WTC11 (cell line): ENCODE measurements at regions not wholly inside any gene's neighbourhood (a gene's known extent, or its start where the extent isn't known, plus 50 kb on each side); places are given as distances from the start of the nearest gene placed in this dataset.

Source experiments
- ATAC-seq: fragments of 200-7000 bp; cut with Tn5 transposase; 2 replicates; pipeline ENCODE4 v1.10.0; 2021; ENCODE audit warnings: mild to moderate bottlenecking, moderate library complexity
- CTCF ChIA-PET: fragments of 300-600 bp; sonication (Branson Sonifier 250); formaldehyde crosslinking; loops from one replicate; lab custom pipeline; 2021; ENCODE audit warnings: antibody characterized with exemption; lab: Charles Lee
- POLR2A ChIA-PET: fragments of 350-600 bp; sonication (Branson Sonifier 250); formaldehyde crosslinking; loops from one replicate; lab custom pipeline; 2021; ENCODE audit warnings: antibody characterized with exemption; lab: Charles Lee
- DNase-seq: peaks from one replicate; pipeline ENCODE4 v3.0.0; 2021; ENCODE audit warnings: low spot score
- H3K27ac Mint-ChIP-seq: 2 replicates; pipeline ENCODE4 v1.8.0; 2021; ENCODE audit warnings: mixed read lengths
- H3K27me3 Mint-ChIP-seq: 2 replicates; pipeline ENCODE4 v1.8.0; 2021; ENCODE audit warnings: low read depth, mild to moderate bottlenecking, moderate library complexity, mixed read lengths
- H3K36me3 Mint-ChIP-seq: 2 replicates; pipeline ENCODE4 v1.8.0; 2021; ENCODE audit warnings: mixed read lengths
- H3K4me1 Mint-ChIP-seq: 2 replicates; pipeline ENCODE4 v1.8.0; 2022; ENCODE audit warnings: mixed read lengths
- H3K4me3 Mint-ChIP-seq: 2 replicates; pipeline ENCODE4 v1.8.0; 2021; ENCODE audit warnings: mild to moderate bottlenecking, moderate library complexity, mixed read lengths
- H3K9me3 Mint-ChIP-seq: 2 replicates; pipeline ENCODE4 v1.8.0; 2021; ENCODE audit warnings: mixed read lengths
- AFF4 ChIP-seq: sonication (generic); formaldehyde crosslinking; IDR thresholded peaks from 2 replicates; pipeline ENCODE4 v1.8.1; 2023; ENCODE audit warnings: mild to moderate bottlenecking, missing genetic modification reagents, borderline replicate concordance
- EMX1 ChIP-seq: fragments of 250-450 bp; sonication (Bioruptor Pico); IDR thresholded peaks from 2 replicates; pipeline ENCODE4 v1.8.0; 2021; ENCODE audit warnings: mild to moderate bottlenecking
- ESRRA ChIP-seq: sonication (generic); formaldehyde crosslinking; IDR thresholded peaks from 2 replicates; pipeline ENCODE4 v1.8.1; 2022; ENCODE audit warnings: mild to moderate bottlenecking, missing genetic modification reagents, borderline replicate concordance
- FOXK1 ChIP-seq: sonication (generic); formaldehyde crosslinking; IDR thresholded peaks from 2 replicates; pipeline ENCODE4 v1.8.0; 2022; ENCODE audit warnings: mild to moderate bottlenecking, moderate library complexity, missing genetic modification reagents
- GABPB1 ChIP-seq: sonication (generic); formaldehyde crosslinking; IDR thresholded peaks from 2 replicates; pipeline ENCODE4 v1.8.1; 2023; ENCODE audit warnings: mild to moderate bottlenecking, missing genetic modification reagents
- IRF1 ChIP-seq: sonication (generic); formaldehyde crosslinking; IDR thresholded peaks from 2 replicates; pipeline ENCODE4 v1.8.0; 2023; ENCODE audit warnings: missing genetic modification reagents
- IRF2 ChIP-seq: sonication (generic); formaldehyde crosslinking; IDR thresholded peaks from 2 replicates; pipeline ENCODE4 v1.8.0; 2022; ENCODE audit warnings: low read depth, missing genetic modification reagents, borderline replicate concordance
- JUN ChIP-seq: sonication (generic); formaldehyde crosslinking; IDR thresholded peaks from 2 replicates; pipeline ENCODE4 v1.8.0; 2023; ENCODE audit warnings: mild to moderate bottlenecking, missing genetic modification reagents
- MLX ChIP-seq: sonication (generic); formaldehyde crosslinking; IDR thresholded peaks from 2 replicates; pipeline ENCODE4 v1.8.1; 2023; ENCODE audit warnings: mild to moderate bottlenecking, missing genetic modification reagents, moderate library complexity
- NFE2L1 ChIP-seq: sonication (generic); formaldehyde crosslinking; IDR thresholded peaks from 2 replicates; pipeline ENCODE4 v1.8.1; 2023; ENCODE audit warnings: missing genetic modification reagents
- OVOL2 ChIP-seq: fragments of 250-450 bp; sonication (Bioruptor Pico); IDR thresholded peaks from 2 replicates; pipeline ENCODE4 v1.9.0; 2021; ENCODE audit warnings: mild to moderate bottlenecking, borderline replicate concordance
- PRRX2 ChIP-seq: fragments of 250-450 bp; sonication (Bioruptor Pico); IDR thresholded peaks from 2 replicates; pipeline ENCODE4 v1.8.0; 2021; ENCODE audit warnings: mild to moderate bottlenecking
- SOX15 ChIP-seq: fragments of 250-450 bp; sonication (Bioruptor Pico); IDR thresholded peaks from 2 replicates; pipeline ENCODE4 v1.9.0; 2021; ENCODE audit warnings: mild to moderate bottlenecking
- TEAD1 ChIP-seq: sonication (generic); formaldehyde crosslinking; IDR thresholded peaks from 2 replicates; pipeline ENCODE4 v1.8.0; 2022; ENCODE audit warnings: mild to moderate bottlenecking, missing genetic modification reagents
- TEAD4 ChIP-seq: sonication (generic); formaldehyde crosslinking; IDR thresholded peaks from 2 replicates; pipeline ENCODE4 v1.8.0; 2022; ENCODE audit warnings: mild to moderate bottlenecking, missing genetic modification reagents
- TP53 ChIP-seq: sonication (generic); formaldehyde crosslinking; IDR thresholded peaks from 2 replicates; pipeline ENCODE4 v1.8.1; 2023; ENCODE audit warnings: mild to moderate bottlenecking, missing genetic modification reagents
- ZNF121 ChIP-seq: sonication (generic); formaldehyde crosslinking; IDR thresholded peaks from 2 replicates; pipeline ENCODE4 v1.8.0; 2023; ENCODE audit warnings: missing genetic modification reagents
- ZNF219 ChIP-seq: sonication (generic); formaldehyde crosslinking; IDR thresholded peaks from 2 replicates; pipeline ENCODE4 v1.8.0; 2023; ENCODE audit warnings: missing genetic modification reagents, mild to moderate bottlenecking, borderline replicate concordance
- ZNF281 ChIP-seq: sonication (generic); formaldehyde crosslinking; IDR thresholded peaks from 2 replicates; pipeline ENCODE4 v1.8.0; 2023; ENCODE audit warnings: mild to moderate bottlenecking, missing genetic modification reagents
- ZNF317 ChIP-seq: sonication (generic); formaldehyde crosslinking; IDR thresholded peaks from 2 replicates; pipeline ENCODE4 v1.8.1; 2023; ENCODE audit warnings: low read depth, mild to moderate bottlenecking, moderate library complexity, missing genetic modification reagents, borderline replicate concordance
- ZNF396 ChIP-seq: fragments of 250-450 bp; sonication (Bioruptor Pico); IDR thresholded peaks from 2 replicates; pipeline ENCODE4 v1.8.0; 2021; ENCODE audit warnings: mild to moderate bottlenecking, moderate library complexity, borderline replicate concordance
- ZNF423 ChIP-seq: fragments of 250-450 bp; sonication (Bioruptor Pico); IDR thresholded peaks from 2 replicates; pipeline ENCODE4 v2.1.2; 2022; ENCODE audit warnings: mild to moderate bottlenecking, moderate library complexity
- ZNF671 ChIP-seq: fragments of 250-450 bp; sonication (Bioruptor Pico); IDR thresholded peaks from 2 replicates; pipeline ENCODE4 v1.8.0; 2021; ENCODE audit warnings: mild to moderate bottlenecking
- TF ChIP-seq, protein P1 (sequence below): fragments of 250-450 bp; sonication (Bioruptor Pico); IDR thresholded peaks from 2 replicates; pipeline ENCODE4 v1.9.0; 2021; ENCODE audit warnings: moderate library complexity, mild to moderate bottlenecking, inconsistent platforms, borderline replicate concordance
- TF ChIP-seq, protein P2 (sequence below): sonication (generic); formaldehyde crosslinking; IDR thresholded peaks from 2 replicates; pipeline ENCODE4 v1.8.0; 2022; ENCODE audit warnings: mild to moderate bottlenecking, missing genetic modification reagents

DNA sequence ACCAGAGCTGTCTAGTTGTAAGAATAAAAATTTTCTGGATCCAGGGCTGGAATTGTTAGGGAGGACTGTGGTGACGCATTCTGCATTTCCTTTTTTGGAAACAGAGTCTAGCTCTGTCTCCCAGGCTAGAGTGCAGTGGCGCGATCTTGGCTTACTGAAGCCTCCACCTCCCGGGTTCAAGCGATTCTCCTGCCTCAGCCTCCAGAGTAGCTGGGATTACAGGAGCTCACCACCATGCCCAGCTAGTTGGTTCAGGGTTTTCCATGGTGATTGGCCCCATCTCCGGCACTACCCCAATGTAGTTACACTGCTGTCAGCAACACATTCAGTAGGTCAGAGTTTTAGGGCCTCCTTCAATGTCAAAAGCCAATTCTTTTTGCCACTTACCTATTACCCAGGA is 58.6 kb upstream of the RNF152 start:
- no peak overlapping the region for H3K27ac Mint-ChIP-seq
- ATAC-seq, result no peak
- H3K4me1 Mint-ChIP-seq, result peaks cover 36% of the 10 kb centered on the region

GRCh38 chr18:61950371-61950770 is 57.6 kb upstream of the RNF152 start:
- H3K4me3 Mint-ChIP-seq, result no peak overlapping the region
- TF ChIP-seq ZNF671 (CRISPR knock-in tag), result no peak
- TF ChIP-seq MLX (CRISPR knock-in tag), result no peak
- TF ChIP-seq TEAD1 (CRISPR knock-in tag), result no peak
- no peak for TF ChIP-seq NFE2L1 (CRISPR knock-in tag)
- TF ChIP-seq TP53 (CRISPR knock-in tag), result no peak
- no peak for TF ChIP-seq ZNF317
- no peak for TF ChIP-seq IRF1 (CRISPR knock-in tag)
- no peak for TF ChIP-seq ESRRA (CRISPR knock-in tag)
- TF ChIP-seq SOX15 (CRISPR knock-in tag), result no peak
- TF ChIP-seq, all 79 proteins: peak for 0
- ATAC-seq (no peak), DNase-seq (no peak)
- Mint-ChIP-seq H3K27ac (no peak overlapping the region), H3K9me3 (no peaks in the 10 kb centered on the region), H3K4me1 (peaks cover 36% of the 10 kb centered on the region), H3K36me3 (no peaks in the 10 kb centered on the region), H3K27me3 (no peaks in the 10 kb centered on the region; the same call in 1 of the 2 replicates)
- CTCF ChIA-PET, result interaction anchor here (1.2 kb wide), 1 partner anchor 313 kb away, joined by 4 read pairs; no protein-coding TSS in a partner anchor
- POLR2A ChIA-PET, result no interaction called here

More for the DNA sequence above, 58.6 kb upstream of the RNF152 start:
- no peak for TF ChIP-seq ZNF219
- TF ChIP-seq MLX (CRISPR knock-in tag), result no peak
- TF ChIP-seq PRRX2, result no peak
- no peak for TF ChIP-seq ZNF671 (CRISPR knock-in tag)
- no peak for TF ChIP-seq IRF2
- TF ChIP-seq GABPB1 (CRISPR knock-in tag), result no peak
- no peak for TF ChIP-seq ZNF121 (CRISPR knock-in tag)
- TF ChIP-seq FOXK1 (CRISPR knock-in tag), result no peak
- no peak for TF ChIP-seq ZNF423
- TF ChIP-seq, protein P1, sequence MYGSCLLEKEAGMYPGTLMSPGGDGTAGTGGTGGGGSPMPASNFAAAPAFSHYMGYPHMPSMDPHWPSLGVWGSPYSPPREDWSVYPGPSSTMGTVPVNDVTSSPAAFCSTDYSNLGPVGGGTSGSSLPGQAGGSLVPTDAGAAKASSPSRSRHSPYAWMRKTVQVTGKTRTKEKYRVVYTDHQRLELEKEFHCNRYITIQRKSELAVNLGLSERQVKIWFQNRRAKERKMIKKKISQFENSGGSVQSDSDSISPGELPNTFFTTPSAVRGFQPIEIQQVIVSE (CRISPR knock-in tag), result no peak
- no peak for TF ChIP-seq TEAD4 (CRISPR knock-in tag)
- TF ChIP-seq JUN, result no peak
- no peak for TF ChIP-seq ZNF396 (CRISPR knock-in tag)
- no peak for DNase-seq
- Mint-ChIP-seq H3K36me3 (no peaks in the 10 kb centered on the region), H3K4me3 (no peak overlapping the region), H3K9me3 (no peaks in the 10 kb centered on the region), H3K27me3 (no peaks in the 10 kb centered on the region; the same call in 1 of the 2 replicates)
- ChIA-PET POLR2A (no interaction called here), CTCF (no interaction called here)

- Mint-ChIP-seq H3K27me3 (no peaks in the 10 kb centered on the region; the same call in 1 of the 2 replicates), H3K4me1 (peaks cover 36% of the 10 kb centered on the region), H3K9me3 (no peaks in the 10 kb centered on the region), H3K27ac (no peak overlapping the region), H3K4me3 (no peak overlapping the region), H3K36me3 (no peaks in the 10 kb centered on the region)
- ATAC-seq (no peak), DNase-seq (no peak)
- ChIA-PET CTCF (interaction anchor here (1.2 kb wide), 1 partner anchor 313 kb away, joined by 4 read pairs; no protein-coding TSS in a partner anchor), POLR2A (no interaction called here)
- TF ChIP-seq EMX1 (CRISPR knock-in tag), result no peak
- no peak for TF ChIP-seq AFF4 (CRISPR knock-in tag)
- no peak for TF ChIP-seq OVOL2 (CRISPR knock-in tag)
- no peak for TF ChIP-seq ZNF281 (CRISPR knock-in tag)
- TF ChIP-seq, protein P2, sequence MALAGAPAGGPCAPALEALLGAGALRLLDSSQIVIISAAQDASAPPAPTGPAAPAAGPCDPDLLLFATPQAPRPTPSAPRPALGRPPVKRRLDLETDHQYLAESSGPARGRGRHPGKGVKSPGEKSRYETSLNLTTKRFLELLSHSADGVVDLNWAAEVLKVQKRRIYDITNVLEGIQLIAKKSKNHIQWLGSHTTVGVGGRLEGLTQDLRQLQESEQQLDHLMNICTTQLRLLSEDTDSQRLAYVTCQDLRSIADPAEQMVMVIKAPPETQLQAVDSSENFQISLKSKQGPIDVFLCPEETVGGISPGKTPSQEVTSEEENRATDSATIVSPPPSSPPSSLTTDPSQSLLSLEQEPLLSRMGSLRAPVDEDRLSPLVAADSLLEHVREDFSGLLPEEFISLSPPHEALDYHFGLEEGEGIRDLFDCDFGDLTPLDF (CRISPR knock-in tag), result no peak
Measured at GRCh38 chr18:61949946-61950345, 57.1 kb upstream of the RNF152 start.
